ENCODE measurements at regions not wholly inside any gene's neighbourhood (a gene's known extent, or its start where the extent isn't known, plus 50 kb on each side); places are given as distances from the start of the nearest gene placed in this dataset.
"Not testable (repeated sequence)": the region's sequence is repeated elsewhere in the genome, so short reads cannot be mapped to it uniquely, and the experiment has no call there.

- H4K8ac ChIP-seq (ENCODE audit: extremely low read depth, insufficient read depth, low read length); DNase-seq (ENCODE audit: low read depth in 1 of 2, low spot score in 2 of 2); H3K23ac ChIP-seq (ENCODE audit: insufficient read length); H3K9me3 ChIP-seq (ENCODE audit: insufficient read depth in 2 of 2, low read depth in 1 of 2, low read length in 1 of 2); FAIRE-seq; H3K4me1 ChIP-seq (replicated peaks in 1 of 4; ENCODE audit: control insufficient read depth in 3 of 4, insufficient read depth in 4 of 4, low read length in 3 of 4); H4K91ac ChIP-seq (replicated peaks; ENCODE audit: insufficient read length, low read length); H4K5ac ChIP-seq (ENCODE audit: insufficient read length, low read depth, low read length); H2BK120ac ChIP-seq (replicated peaks; ENCODE audit: low read depth, low read length); H3K36me3 ChIP-seq (ENCODE audit: control insufficient read depth in 2 of 4, insufficient read depth in 4 of 4, low read length in 3 of 4); H4K20me1 ChIP-seq (replicated peaks in 1 of 2; ENCODE audit: control insufficient read depth in 1 of 2, insufficient read depth in 2 of 2, low read length in 2 of 2); H3K56ac ChIP-seq (replicated peaks; ENCODE audit: insufficient read length, low read depth, low read length); H2BK5ac ChIP-seq (ENCODE audit: low read depth, low read length); H2AK5ac ChIP-seq (ENCODE audit: low read depth, low read length); H2BK12ac ChIP-seq (ENCODE audit: low read depth, low read length); H2AFZ ChIP-seq (ENCODE audit: low read length); H3K9ac ChIP-seq (replicated peaks in 1 of 4; ENCODE audit: extremely low read depth in 1 of 4, low read depth in 3 of 4, low read length in 3 of 4); H3K4me3 ChIP-seq (ENCODE audit: extremely low read depth in 1 of 4, insufficient read depth in 2 of 4, low read depth in 3 of 4, low read length in 4 of 4); H3K18ac ChIP-seq (ENCODE audit: extremely low read depth, low read length); H3K4ac ChIP-seq (replicated peaks; ENCODE audit: insufficient read length, low read depth, low read length); H3K27me3 ChIP-seq (replicated peaks in 1 of 4; ENCODE audit: control insufficient read depth in 3 of 4, extremely low read depth in 1 of 4, insufficient read depth in 3 of 4, low read length in 3 of 4); H3K14ac ChIP-seq (ENCODE audit: insufficient read length); H3K4me2 ChIP-seq (ENCODE audit: insufficient read depth in 1 of 2, low read depth in 2 of 2, low read length in 2 of 2); POLR2A ChIA-PET (ENCODE audit: partially characterized antibody); H3K23me2 ChIP-seq (ENCODE audit: low read depth, low read length); H3K27ac ChIP-seq (ENCODE audit: low read depth, low read length); H2BK20ac ChIP-seq (ENCODE audit: low read length); H3K79me2 ChIP-seq (ENCODE audit: control insufficient read depth in 1 of 2, insufficient read depth in 2 of 2, low read length in 2 of 2); H2BK15ac ChIP-seq (ENCODE audit: low read length); H3K79me1 ChIP-seq (ENCODE audit: low read depth, low read length): not testable (repeated sequence)
- 84% methylated on average over 8 of the region's 8 CpGs; no CpG with 5 or more reads in 1 of the 2 experiments for WGBS, 2 experiments (ENCODE audit: extremely low coverage in 1 of 2, insufficient coverage in 1 of 2, insufficient read length in 1 of 2, insufficient replicate concordance in 2 of 2, low coverage in 1 of 2, low lambda C conversion rate in 2 of 2, missing lambda C conversion rate in 1 of 2)
- CTCF ChIA-PET (ENCODE audit: partially characterized antibody) = interaction anchor here (1.3 kb wide), 1 partner anchor 81 kb away, joined by 3 read pairs; no protein-coding TSS in a partner anchor
These were observed 89.0 kb downstream of the ATP6V0E2 start for GRCh38 chr7:149962685-149963319.

- H4K5ac ChIP-seq (ENCODE audit: insufficient read length, low read depth, low read length); H3K79me1 ChIP-seq (ENCODE audit: low read depth, low read length); H3K27ac ChIP-seq (ENCODE audit: low read depth, low read length); H2BK15ac ChIP-seq (ENCODE audit: low read length); H3K36me3 ChIP-seq (ENCODE audit: control insufficient read depth in 2 of 4, insufficient read depth in 4 of 4, low read length in 3 of 4); H3K9ac ChIP-seq (replicated peaks in 1 of 4; ENCODE audit: extremely low read depth in 1 of 4, low read depth in 3 of 4, low read length in 3 of 4); H3K4me2 ChIP-seq (ENCODE audit: insufficient read depth in 1 of 2, low read depth in 2 of 2, low read length in 2 of 2); H2BK5ac ChIP-seq (ENCODE audit: low read depth, low read length); H3K79me2 ChIP-seq (ENCODE audit: control insufficient read depth in 1 of 2, insufficient read depth in 2 of 2, low read length in 2 of 2); H4K20me1 ChIP-seq (replicated peaks in 1 of 2; ENCODE audit: control insufficient read depth in 1 of 2, insufficient read depth in 2 of 2, low read length in 2 of 2); H3K27me3 ChIP-seq (replicated peaks in 1 of 4; ENCODE audit: control insufficient read depth in 3 of 4, extremely low read depth in 1 of 4, insufficient read depth in 3 of 4, low read length in 3 of 4); H2BK20ac ChIP-seq (ENCODE audit: low read length); H3K56ac ChIP-seq (replicated peaks; ENCODE audit: insufficient read length, low read depth, low read length); H3K18ac ChIP-seq (ENCODE audit: extremely low read depth, low read length); H3K4me3 ChIP-seq (ENCODE audit: extremely low read depth in 1 of 4, insufficient read depth in 2 of 4, low read depth in 3 of 4, low read length in 4 of 4); H3K4me1 ChIP-seq (replicated peaks in 1 of 4; ENCODE audit: control insufficient read depth in 3 of 4, insufficient read depth in 4 of 4, low read length in 3 of 4); H4K8ac ChIP-seq (ENCODE audit: extremely low read depth, insufficient read depth, low read length); H4K91ac ChIP-seq (replicated peaks; ENCODE audit: insufficient read length, low read length); H3K9me3 ChIP-seq (ENCODE audit: insufficient read depth in 2 of 2, low read depth in 1 of 2, low read length in 1 of 2); H2BK120ac ChIP-seq (replicated peaks; ENCODE audit: low read depth, low read length); FAIRE-seq; H2AK5ac ChIP-seq (ENCODE audit: low read depth, low read length); H3K23me2 ChIP-seq (ENCODE audit: low read depth, low read length); H3K14ac ChIP-seq (ENCODE audit: insufficient read length); H2AFZ ChIP-seq (ENCODE audit: low read length); H3K23ac ChIP-seq (ENCODE audit: insufficient read length); DNase-seq (ENCODE audit: low read depth in 1 of 2, low spot score in 2 of 2); H2BK12ac ChIP-seq (ENCODE audit: low read depth, low read length); POLR2A ChIA-PET (ENCODE audit: partially characterized antibody); H3K4ac ChIP-seq (replicated peaks; ENCODE audit: insufficient read length, low read depth, low read length); CTCF ChIA-PET (ENCODE audit: partially characterized antibody): not testable (repeated sequence)
- 100% methylated on average over 3 of the region's 5 CpGs; no CpG with 5 or more reads in 1 of the 2 experiments for WGBS, 2 experiments (ENCODE audit: extremely low coverage in 1 of 2, insufficient coverage in 1 of 2, insufficient read length in 1 of 2, insufficient replicate concordance in 2 of 2, low coverage in 1 of 2, low lambda C conversion rate in 2 of 2, missing lambda C conversion rate in 1 of 2)
These were observed 90.2 kb downstream of the ATP6V0E2 start for GRCh38 chr7:149963985-149964384.
